ENCODE measurements at regions not wholly inside any gene's neighbourhood (a gene's known extent, or its start where the extent isn't known, plus 50 kb on each side); places are given as distances from the start of the nearest gene placed in this dataset.
"Not testable (repeated sequence)": the region's sequence is repeated elsewhere in the genome, so short reads cannot be mapped to it uniquely, and the experiment has no call there.

- not testable (repeated sequence) for DNase-seq
Observed at GRCh38 chr9:79500196-79500864, 71.4 kb upstream of the TLE4 start.

GRCh38 chr9:79501546-79501945, 70.2 kb upstream of the TLE4 start:
- DNase-seq = no peak

- no peak for DNase-seq
Observed at GRCh38 chr9:79507801-79508200, 64.0 kb upstream of the TLE4 start.

- DNase-seq = no peak
Observed at GRCh38 chr9:79512251-79512650, 59.5 kb upstream of the TLE4 start.
